Lower lobe of right lung (tissue), 2 donors: ENCODE measurements at regions not wholly inside any gene's neighbourhood (a gene's known extent, or its start where the extent isn't known, plus 50 kb on each side); places are given as distances from the start of the nearest gene placed in this dataset.

Source experiments
- ATAC-seq, 2 donors: fragments of 200-7000 bp; cut with Tn5 transposase; one replicate each; pipeline ENCODE4 v1.9.1; 2020 to 2022; ENCODE audit warnings: mild to moderate bottlenecking in 2 of 2, moderate library complexity in 2 of 2
- DNase-seq: peaks from one replicate; pipeline ENCODE4 v3.0.0-alpha.2; 2020
- H3K27ac ChIP-seq: fragments of 200-600 bp; one replicate; pipeline ENCODE4 v1.8.0; 2022
- H3K27me3 ChIP-seq: fragments of 200-600 bp; one replicate; pipeline ENCODE4 v1.8.0; 2022; ENCODE audit warnings: low read depth
- H3K36me3 ChIP-seq: fragments of 200-600 bp; one replicate; pipeline ENCODE4 v1.8.0; 2022; ENCODE audit warnings: mild to moderate bottlenecking
- H3K4me1 ChIP-seq: fragments of 200-600 bp; one replicate; pipeline ENCODE4 v1.8.0; 2022
- H3K4me3 ChIP-seq: fragments of 200-600 bp; one replicate; pipeline ENCODE4 v1.8.0; 2022; ENCODE audit warnings: mild to moderate bottlenecking
- H3K9me3 ChIP-seq: fragments of 200-600 bp; one replicate; pipeline ENCODE4 v1.8.0; 2022
- CTCF ChIP-seq: fragments of 200-600 bp; IDR thresholded peaks from one replicate; pipeline ENCODE4 v1.8.0; 2022; ENCODE audit warnings: antibody characterized with exemption, mild to moderate bottlenecking
- intact Hi-C: fragments of 100-400 bp; cut with DNase I; formaldehyde crosslinking; loops from one replicate; pipeline ENCODE4 v1.11.0; 2022
- donor health status: DM: no; HTN: yes; CAD: no; lungs with severe emphysema.

DNA sequence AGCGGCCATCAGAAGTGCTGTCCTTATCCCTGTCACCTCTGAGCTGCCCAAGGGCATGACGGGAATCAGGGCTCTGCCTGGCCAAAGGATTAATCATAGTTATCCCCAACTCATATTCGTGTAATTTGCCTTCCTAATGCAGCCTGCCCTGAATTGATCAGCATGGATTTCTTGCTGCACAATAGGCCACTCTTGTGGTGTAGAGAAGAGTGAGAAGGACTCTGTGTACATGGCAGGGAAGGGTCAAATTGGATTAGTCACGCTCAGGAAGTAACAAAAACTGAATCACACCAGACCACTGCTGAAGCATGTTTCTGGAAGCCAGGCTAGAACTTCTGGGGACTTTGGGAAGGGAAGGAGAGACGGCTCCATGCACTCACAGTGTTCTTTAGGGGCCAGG, 227.0 kb downstream of the BUB3 start:
- no peak for TF ChIP-seq CTCF
- ATAC-seq (no peak), DNase-seq (no peak)
- Histone ChIP-seq H3K4me3 (no peak overlapping the region), H3K27ac (no peak overlapping the region), H3K36me3 (no peaks in the 10 kb centered on the region), H3K4me1 (no peaks in the 10 kb centered on the region), H3K9me3 (peaks cover 8% of the 10 kb centered on the region), H3K27me3 (no peaks in the 10 kb centered on the region)
- intact Hi-C loops = no loop called here

DNA sequence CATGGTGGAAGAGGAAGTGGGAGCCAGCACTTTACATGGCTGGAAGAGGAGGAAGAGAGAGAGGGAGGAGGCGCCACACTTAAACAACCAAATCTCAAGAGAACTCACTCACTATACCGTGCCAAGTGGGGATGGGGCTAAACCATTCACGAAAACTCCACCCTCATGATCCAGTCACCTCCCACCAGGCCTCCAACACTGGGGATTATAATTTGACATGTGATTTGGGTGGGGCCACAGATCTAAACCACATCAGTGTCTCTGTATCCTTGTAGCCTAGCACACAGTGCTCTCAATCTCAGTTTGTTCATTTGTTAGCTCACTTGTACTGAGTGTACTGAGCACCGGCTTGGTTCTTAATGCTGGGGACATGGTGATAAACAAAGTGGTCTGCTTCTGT, 228.3 kb downstream of the BUB3 start:
- H3K4me3 ChIP-seq = no peak overlapping the region
- no peaks in the 10 kb centered on the region for H3K27me3 ChIP-seq
- H3K36me3 ChIP-seq = no peaks in the 10 kb centered on the region
- TF ChIP-seq CTCF = no peak
- intact Hi-C loops = no loop called here
- no peak overlapping the region for H3K27ac ChIP-seq
- H3K9me3 ChIP-seq = peaks cover 13% of the 10 kb centered on the region
- H3K4me1 ChIP-seq = no peaks in the 10 kb centered on the region
- DNase-seq = no peak
- ATAC-seq = no peak

DNA sequence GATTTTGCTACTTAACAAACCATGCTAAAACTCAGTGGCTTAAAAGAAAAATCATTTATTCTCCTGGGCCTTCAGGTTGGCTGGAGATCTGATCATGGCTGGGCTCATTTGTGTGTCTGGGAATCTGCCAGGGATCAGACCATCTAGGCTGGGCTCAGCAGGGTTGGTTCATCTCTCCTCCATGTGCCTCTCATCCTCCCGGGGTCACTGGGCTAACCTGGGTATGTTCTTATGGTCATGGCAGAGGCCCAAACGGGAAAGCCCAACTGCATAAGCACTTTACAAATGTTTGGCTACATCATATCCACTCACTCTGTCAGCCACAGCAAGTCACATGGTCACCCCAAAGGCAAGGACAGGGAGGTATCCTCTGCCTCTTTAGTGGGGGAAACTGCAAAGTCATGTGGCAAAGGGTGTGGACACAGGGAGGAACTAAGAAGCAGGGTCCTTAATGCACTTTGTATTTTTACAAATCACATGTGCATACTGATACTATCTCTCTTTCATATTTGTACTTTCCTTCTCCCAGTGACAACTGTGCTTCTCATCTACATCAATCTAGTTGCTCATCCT, 231.4 kb downstream of the BUB3 start:
- Histone ChIP-seq H3K27ac (no peak overlapping the region), H3K27me3 (no peaks in the 10 kb centered on the region), H3K36me3 (no peaks in the 10 kb centered on the region), H3K4me1 (no peaks in the 10 kb centered on the region), H3K9me3 (peaks cover 13% of the 10 kb centered on the region), H3K4me3 (no peak overlapping the region)
- no peak for TF ChIP-seq CTCF
- ATAC-seq (no peak), DNase-seq (no peak)
- intact Hi-C loops = no loop called here

- no peak overlapping the region for H3K4me3 ChIP-seq
- no peak for ATAC-seq
- no peak overlapping the region for H3K27ac ChIP-seq
- no peaks in the 10 kb centered on the region for H3K36me3 ChIP-seq
- no peaks in the 10 kb centered on the region for H3K27me3 ChIP-seq
- no peak for DNase-seq
- no peak for TF ChIP-seq CTCF
- no peaks in the 10 kb centered on the region for H3K4me1 ChIP-seq
- intact Hi-C loops = no loop called here
- peaks cover 13% of the 10 kb centered on the region for H3K9me3 ChIP-seq
These were observed 235.3 kb downstream of the BUB3 start for GRCh38 chr10:123389520-123389919.

DNA sequence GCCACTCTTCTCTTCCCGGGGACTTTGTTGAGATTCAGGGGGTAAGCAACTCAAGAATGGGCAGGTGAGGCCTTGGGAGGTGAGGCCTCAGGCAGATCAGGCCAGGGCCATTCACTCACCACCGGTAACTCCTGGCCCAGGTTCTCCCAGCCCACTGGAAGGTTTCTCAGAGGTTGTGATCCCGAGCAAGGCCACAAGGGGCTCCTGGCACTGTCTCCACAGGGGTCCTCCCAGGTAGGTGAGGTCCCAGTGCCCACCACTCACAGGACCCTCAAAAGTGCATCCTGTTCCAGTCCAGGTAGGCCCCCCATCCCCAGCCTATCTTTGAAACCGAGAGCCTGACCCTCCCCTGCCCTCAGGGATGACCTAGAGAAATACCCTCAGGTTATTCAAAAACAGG, 236.1 kb downstream of the BUB3 start:
- no peak overlapping the region for H3K4me3 ChIP-seq
- H3K27me3 ChIP-seq = no peaks in the 10 kb centered on the region
- H3K27ac ChIP-seq = no peak overlapping the region
- DNase-seq (no peak), ATAC-seq (no peak)
- no peak for TF ChIP-seq CTCF
- no peaks in the 10 kb centered on the region for H3K36me3 ChIP-seq
- peaks cover 12% of the 10 kb centered on the region for H3K9me3 ChIP-seq
- intact Hi-C loops = no loop called here
- no peaks in the 10 kb centered on the region for H3K4me1 ChIP-seq

DNA sequence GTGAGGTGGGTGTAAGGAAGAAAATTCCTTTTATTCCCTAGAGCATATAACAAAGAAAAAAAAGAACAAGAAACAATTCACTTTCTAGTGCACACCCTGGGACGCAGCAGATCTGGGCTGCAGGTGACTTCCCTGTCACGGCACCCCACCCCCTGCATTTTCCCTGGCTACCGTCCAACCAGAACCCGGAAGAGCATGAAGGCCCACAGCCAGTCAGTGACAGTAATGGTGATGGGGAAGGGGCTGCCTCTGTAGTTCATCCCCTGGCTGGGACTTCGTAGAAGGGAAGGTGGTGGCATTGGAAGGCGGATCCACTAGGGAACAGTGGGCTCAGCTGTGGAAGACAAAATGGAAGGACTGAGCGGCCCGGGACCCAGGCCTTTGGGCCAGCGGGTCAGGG, 236.7 kb downstream of the BUB3 start:
- Histone ChIP-seq H3K27ac (no peak overlapping the region), H3K4me3 (no peak overlapping the region), H3K9me3 (peaks cover 7% of the 10 kb centered on the region), H3K36me3 (no peaks in the 10 kb centered on the region), H3K4me1 (no peaks in the 10 kb centered on the region), H3K27me3 (no peaks in the 10 kb centered on the region)
- ATAC-seq (no peak), DNase-seq (no peak)
- intact Hi-C loops = no loop called here
- no peak for TF ChIP-seq CTCF
